Ishikawa (cell line): ENCODE measurements at regions not wholly inside any gene's neighbourhood (a gene's known extent, or its start where the extent isn't known, plus 50 kb on each side); places are given as distances from the start of the nearest gene placed in this dataset.

Source experiments
- CEBPB ChIP-seq: IDR thresholded peaks from 2 replicates; pipeline ENCODE4 v1.6.1; 2012
- CREB1 ChIP-seq: IDR thresholded peaks from 2 replicates; pipeline ENCODE4 v1.6.1; 2012; ENCODE audit warnings: low read depth
- EGR1 ChIP-seq: IDR thresholded peaks from 2 replicates; pipeline ENCODE4 v1.6.1; 2012
- EP300 ChIP-seq: IDR thresholded peaks from 2 replicates; pipeline ENCODE4 v1.6.1; 2012; ENCODE audit warnings: borderline replicate concordance
- FOXM1 ChIP-seq: IDR thresholded peaks from 2 replicates; pipeline ENCODE4 v1.6.1; 2012; ENCODE audit warnings: low read depth, borderline replicate concordance
- NFIC ChIP-seq: IDR thresholded peaks from 2 replicates; pipeline ENCODE4 v1.6.1; 2012
- RAD21 ChIP-seq: IDR thresholded peaks from 2 replicates; pipeline ENCODE4 v1.6.1; 2012; ENCODE audit warnings: low read depth
- REST ChIP-seq: IDR thresholded peaks from 2 replicates; pipeline ENCODE4 v1.6.1; 2012; ENCODE audit warnings: low read depth, mild to moderate bottlenecking
- TAF1 ChIP-seq: IDR thresholded peaks from 2 replicates; pipeline ENCODE4 v1.6.1; 2012; ENCODE audit warnings: low read depth, mild to moderate bottlenecking
- TCF12 ChIP-seq: IDR thresholded peaks from 2 replicates; pipeline ENCODE4 v1.6.1; 2012; ENCODE audit warnings: low read depth
- TEAD4 ChIP-seq: IDR thresholded peaks from 2 replicates; pipeline ENCODE4 v1.6.1; 2012
- YY1 ChIP-seq: IDR thresholded peaks from 2 replicates; pipeline ENCODE4 v1.6.1; 2012; ENCODE audit warnings: low read depth
- ZBTB7A ChIP-seq: IDR thresholded peaks from 2 replicates; pipeline ENCODE4 v1.6.1; 2012; ENCODE audit warnings: low read depth
- TF ChIP-seq, protein P1 (sequence below): IDR thresholded peaks from 2 replicates; pipeline ENCODE4 v1.6.1; 2012
- TF ChIP-seq, protein P2 (sequence below): IDR thresholded peaks from 2 replicates; pipeline ENCODE4 v1.6.1; 2012

GRCh38 chr21:18191139-18191538, 53.5 kb upstream of the CHODL start:
- TF ChIP-seq RAD21 (no peak), ZBTB7A (no peak), CREB1 (no peak)

DNA sequence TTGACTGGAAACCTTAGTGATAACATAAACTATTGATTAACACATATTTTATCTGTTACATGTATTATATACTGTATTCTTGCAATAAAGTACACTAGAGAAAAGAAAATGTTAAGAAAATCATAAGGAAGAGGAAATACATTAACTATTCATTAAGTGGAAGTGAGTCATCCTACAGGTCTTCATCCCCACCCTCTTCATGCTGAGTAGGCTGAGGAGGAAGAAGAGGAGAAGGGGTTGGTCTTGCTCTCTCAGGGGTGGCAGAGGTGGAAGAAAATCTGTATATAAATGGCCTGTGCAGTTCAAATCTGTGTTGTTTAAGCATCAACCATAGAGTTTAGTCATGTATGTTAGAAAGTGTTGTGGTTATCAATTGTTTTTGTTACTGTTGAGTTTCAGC, 66.1 kb upstream of the CHODL start:
- TF ChIP-seq TCF12 (no peak), CREB1 (no peak), REST (no peak), EP300 (no peak), YY1 (no peak), TAF1 (no peak), EGR1 (no peak), RAD21 (no peak), TEAD4 (no peak)
- TF ChIP-seq, protein P1, sequence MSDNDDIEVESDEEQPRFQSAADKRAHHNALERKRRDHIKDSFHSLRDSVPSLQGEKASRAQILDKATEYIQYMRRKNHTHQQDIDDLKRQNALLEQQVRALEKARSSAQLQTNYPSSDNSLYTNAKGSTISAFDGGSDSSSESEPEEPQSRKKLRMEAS = no peak

DNA sequence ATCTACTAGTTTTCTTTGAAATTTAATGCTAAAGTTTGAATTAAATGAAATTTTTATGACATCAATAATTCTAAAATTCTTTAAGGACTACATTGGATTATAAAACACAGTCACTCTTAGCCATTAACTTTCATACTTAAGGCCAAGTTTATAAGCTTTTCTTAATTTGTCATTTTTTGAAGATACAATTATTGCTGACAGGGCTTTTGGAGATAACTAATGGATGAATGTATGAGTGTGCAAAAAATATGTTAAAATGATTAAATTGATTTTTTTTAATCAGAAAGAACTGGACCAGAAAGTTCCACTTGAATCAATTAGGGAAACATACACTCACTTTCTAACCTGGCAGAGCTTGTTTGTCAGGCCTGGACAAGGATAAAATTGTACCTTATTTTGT, 70.3 kb upstream of the CHODL start:
- TF ChIP-seq TCF12 (no peak), REST (no peak), RAD21 (no peak), NFIC (no peak), ZBTB7A (no peak), YY1 (no peak), TEAD4 (no peak), CEBPB (no peak), TAF1 (no peak), EP300 (no peak), FOXM1 (no peak), EGR1 (no peak), CREB1 (no peak)
- TF ChIP-seq, protein P1 = no peak
- TF ChIP-seq, protein P2, sequence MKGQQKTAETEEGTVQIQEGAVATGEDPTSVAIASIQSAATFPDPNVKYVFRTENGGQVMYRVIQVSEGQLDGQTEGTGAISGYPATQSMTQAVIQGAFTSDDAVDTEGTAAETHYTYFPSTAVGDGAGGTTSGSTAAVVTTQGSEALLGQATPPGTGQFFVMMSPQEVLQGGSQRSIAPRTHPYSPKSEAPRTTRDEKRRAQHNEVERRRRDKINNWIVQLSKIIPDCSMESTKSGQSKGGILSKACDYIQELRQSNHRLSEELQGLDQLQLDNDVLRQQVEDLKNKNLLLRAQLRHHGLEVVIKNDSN = no peak

DNA sequence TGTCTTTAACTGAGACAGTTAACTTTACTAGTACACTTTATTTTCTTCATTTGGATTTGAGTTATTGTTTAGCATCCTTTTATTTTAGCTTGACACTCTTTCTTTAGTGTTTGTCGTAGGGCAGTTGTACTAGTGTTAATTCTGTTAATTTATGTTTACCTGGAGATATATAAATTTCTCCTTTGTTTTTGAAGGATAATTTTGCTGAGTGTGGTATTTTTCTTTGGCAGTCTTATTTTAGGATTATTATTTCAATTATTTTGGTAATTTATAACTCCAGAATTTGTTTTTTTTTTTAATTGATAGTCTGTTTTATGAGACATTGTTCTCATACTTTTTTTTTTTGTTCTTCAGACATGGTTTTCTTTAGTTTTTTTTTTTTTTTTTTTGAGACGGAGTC, 73.8 kb upstream of the CHODL start:
- TF ChIP-seq REST (no peak), ZBTB7A (no peak), TEAD4 (no peak), CEBPB (no peak), EP300 (no peak), RAD21 (no peak), NFIC (no peak), YY1 (no peak), EGR1 (no peak)
- TF ChIP-seq, protein P1 = no peak
- TF ChIP-seq, protein P2 = no peak

- TF ChIP-seq TAF1 (no peak), FOXM1 (no peak), CEBPB (no peak), EGR1 (no peak), YY1 (no peak), TCF12 (no peak), RAD21 (no peak), REST (no peak), CREB1 (no peak), EP300 (no peak), NFIC (no peak), TEAD4 (no peak), ZBTB7A (no peak)
- TF ChIP-seq, protein P1 = no peak
- TF ChIP-seq, protein P2 = no peak
Measured at GRCh38 chr21:18170221-18170620, 74.4 kb upstream of the CHODL start.
